ENCODE measurements at regions not wholly inside any gene's neighbourhood (a gene's known extent, or its start where the extent isn't known, plus 50 kb on each side); places are given as distances from the start of the nearest gene placed in this dataset.

GRCh38 chr6:167756597-167756996 is 70.1 kb upstream of the AFDN start:
- Histone ChIP-seq H3K79me2 (ENCODE audit: insufficient read depth, low read length) (no peaks in the 10 kb centered on the region), H3K4me3 (replicated peaks in 1 of 3; ENCODE audit: insufficient read depth in 1 of 3, low read depth in 2 of 3, low read length in 3 of 3) (no peak overlapping the region), H4K20me1 (ENCODE audit: insufficient read depth, low read length) (no peaks in the 10 kb centered on the region), H3K9ac (ENCODE audit: insufficient read depth, low read depth, low read length) (no peak overlapping the region), H2AFZ (ENCODE audit: low read length) (no peak overlapping the region), H3K4me1 (ENCODE audit: insufficient read depth, low read length) (peaks cover 56% of the 10 kb centered on the region), H3K27ac (ENCODE audit: extremely low read length, insufficient read depth, low read length) (no peak overlapping the region), H3K36me3 (replicated peaks in 1 of 2; ENCODE audit: control insufficient read depth in 1 of 2, insufficient read depth in 2 of 2, low read length in 2 of 2) (no peaks in the 10 kb centered on the region), H3K9me3 (ENCODE audit: low read length) (no peaks in the 10 kb centered on the region), H3K27me3 (ENCODE audit: control insufficient read depth in 1 of 2, insufficient read depth in 2 of 2, low read length in 2 of 2) (no peaks in the 10 kb centered on the region), H3K4me2 (ENCODE audit: low read depth, low read length) (no peak overlapping the region)
- no TSS peak for BruUV-seq (replicated peaks)
- DNase-seq (ENCODE audit: low spot score) = no peak
- in situ Hi-C loops (cut with HindIII; ENCODE audit: extremely low pct_ligation_motif_present, low pct_unique_long_range_greater_than_20kb) = no loop called here
- 63% methylated on average over 2 of the region's 2 CpGs for WGBS (ENCODE audit: low lambda C conversion rate)
- CTCF ChIA-PET (ENCODE audit: low intra/inter-chr PET ratio, low total read pairs) = no interaction called here
- intact Hi-C loops (cut with micrococcal nuclease; ENCODE audit: unreplicated experiment) = no loop called here
- POLR2A ChIA-PET = no interaction called here
- no peak for ATAC-seq
- no peak for FAIRE-seq
- TF ChIP-seq ZNF557 (CRISPR knock-in tag; IDR thresholded peaks at IDR 0.05) (no peak), ZNF234 (CRISPR knock-in tag; conservative IDR thresholded peaks at IDR 0.05) (no peak), ZNF510 (CRISPR knock-in tag; IDR thresholded peaks at IDR 0.05; ENCODE audit: low read depth) (no peak), ZNF263 (CRISPR knock-in tag; IDR thresholded peaks at IDR 0.05) (no peak), ZNF142 (CRISPR knock-in tag; IDR thresholded peaks at IDR 0.05) (no peak), ZNF589 (CRISPR knock-in tag; conservative IDR thresholded peaks at IDR 0.05) (no peak), ZNF326 (CRISPR knock-in tag; IDR thresholded peaks at IDR 0.05; ENCODE audit: borderline replicate concordance) (no peak), GATAD2A (CRISPR knock-in tag; IDR thresholded peaks at IDR 0.05) (no peak), ZBTB38 (CRISPR knock-in tag; IDR thresholded peaks at IDR 0.05) (no peak), ZNF770 (CRISPR knock-in tag; IDR thresholded peaks at IDR 0.05) (no peak), PITX1 (CRISPR knock-in tag; IDR thresholded peaks at IDR 0.05) (no peak), CCDC6 (CRISPR knock-in tag; IDR thresholded peaks at IDR 0.05) (no peak)
